ENCODE measurements at regions not wholly inside any gene's neighbourhood (a gene's known extent, or its start where the extent isn't known, plus 50 kb on each side); places are given as distances from the start of the nearest gene placed in this dataset.

DNA sequence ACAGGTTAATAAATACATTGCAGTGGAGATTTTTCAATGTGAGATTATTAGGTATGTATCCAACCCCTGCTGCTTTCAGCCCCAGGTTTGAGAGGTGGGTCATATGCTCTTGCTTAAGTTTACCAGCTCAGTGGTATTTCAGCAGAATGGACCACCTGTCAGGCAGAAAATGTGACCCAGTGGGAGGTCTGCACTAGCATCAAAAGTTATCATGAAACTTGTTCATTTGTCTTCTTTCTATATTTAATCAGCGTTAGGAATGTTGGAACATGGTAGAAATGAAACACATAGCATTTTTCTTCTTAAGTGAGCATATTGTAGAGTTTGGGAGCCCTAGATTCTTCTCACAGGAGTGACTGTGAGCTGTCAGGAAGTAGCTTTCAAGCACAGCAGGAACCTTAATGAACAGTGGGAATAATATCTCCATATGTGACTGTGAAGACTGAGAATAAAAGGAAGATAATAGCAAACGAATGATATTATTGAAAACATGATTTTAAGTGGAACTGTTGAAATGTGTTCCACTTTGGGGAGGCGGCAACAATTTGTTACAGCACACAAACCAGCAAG lies 596.9 kb upstream of the CDH6 start:
- TF ChIP-seq, protein P1, sequence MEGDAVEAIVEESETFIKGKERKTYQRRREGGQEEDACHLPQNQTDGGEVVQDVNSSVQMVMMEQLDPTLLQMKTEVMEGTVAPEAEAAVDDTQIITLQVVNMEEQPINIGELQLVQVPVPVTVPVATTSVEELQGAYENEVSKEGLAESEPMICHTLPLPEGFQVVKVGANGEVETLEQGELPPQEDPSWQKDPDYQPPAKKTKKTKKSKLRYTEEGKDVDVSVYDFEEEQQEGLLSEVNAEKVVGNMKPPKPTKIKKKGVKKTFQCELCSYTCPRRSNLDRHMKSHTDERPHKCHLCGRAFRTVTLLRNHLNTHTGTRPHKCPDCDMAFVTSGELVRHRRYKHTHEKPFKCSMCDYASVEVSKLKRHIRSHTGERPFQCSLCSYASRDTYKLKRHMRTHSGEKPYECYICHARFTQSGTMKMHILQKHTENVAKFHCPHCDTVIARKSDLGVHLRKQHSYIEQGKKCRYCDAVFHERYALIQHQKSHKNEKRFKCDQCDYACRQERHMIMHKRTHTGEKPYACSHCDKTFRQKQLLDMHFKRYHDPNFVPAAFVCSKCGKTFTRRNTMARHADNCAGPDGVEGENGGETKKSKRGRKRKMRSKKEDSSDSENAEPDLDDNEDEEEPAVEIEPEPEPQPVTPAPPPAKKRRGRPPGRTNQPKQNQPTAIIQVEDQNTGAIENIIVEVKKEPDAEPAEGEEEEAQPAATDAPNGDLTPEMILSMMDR (IDR thresholded peaks at IDR 0.05), result no peak
- Mint-ChIP-seq H3K4me1 (ENCODE audit: low read depth) (no peaks in the 10 kb centered on the region), H3K9me3 (peaks cover 33% of the 10 kb centered on the region), H3K27ac (no peak overlapping the region), H3K27me3 (ENCODE audit: insufficient read depth) (no peaks in the 10 kb centered on the region), H3K36me3 (ENCODE audit: low read depth) (no peaks in the 10 kb centered on the region), H3K4me3 (no peak overlapping the region)
- DNase-seq, result no peak

DNA sequence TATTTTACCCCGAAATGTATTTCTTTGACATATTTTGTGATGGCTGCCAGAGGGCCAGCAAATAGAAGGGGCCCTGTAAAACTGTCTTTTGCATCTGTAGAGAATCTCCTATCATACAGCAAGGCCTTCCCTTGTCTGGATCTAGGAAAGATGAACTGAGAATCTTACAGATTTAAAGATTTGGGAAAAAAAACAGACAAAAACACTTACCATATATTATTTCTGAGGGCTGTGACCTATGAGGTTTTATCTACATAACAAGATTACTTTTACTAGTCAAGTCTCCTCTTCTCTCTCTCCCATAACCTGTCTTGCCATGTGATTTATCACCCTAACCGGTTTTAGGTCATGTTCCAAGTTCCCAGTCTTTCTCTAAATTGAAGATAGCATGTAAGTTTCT lies 599.2 kb upstream of the CDH6 start:
- DNase-seq, result no peak
- Mint-ChIP-seq H3K36me3 (ENCODE audit: low read depth) (no peaks in the 10 kb centered on the region), H3K4me3 (no peak overlapping the region), H3K9me3 (peaks cover 20% of the 10 kb centered on the region), H3K27ac (no peak overlapping the region), H3K4me1 (ENCODE audit: low read depth) (no peaks in the 10 kb centered on the region), H3K27me3 (ENCODE audit: insufficient read depth) (no peaks in the 10 kb centered on the region)
- TF ChIP-seq, protein P1 (IDR thresholded peaks at IDR 0.05), result no peak

DNA sequence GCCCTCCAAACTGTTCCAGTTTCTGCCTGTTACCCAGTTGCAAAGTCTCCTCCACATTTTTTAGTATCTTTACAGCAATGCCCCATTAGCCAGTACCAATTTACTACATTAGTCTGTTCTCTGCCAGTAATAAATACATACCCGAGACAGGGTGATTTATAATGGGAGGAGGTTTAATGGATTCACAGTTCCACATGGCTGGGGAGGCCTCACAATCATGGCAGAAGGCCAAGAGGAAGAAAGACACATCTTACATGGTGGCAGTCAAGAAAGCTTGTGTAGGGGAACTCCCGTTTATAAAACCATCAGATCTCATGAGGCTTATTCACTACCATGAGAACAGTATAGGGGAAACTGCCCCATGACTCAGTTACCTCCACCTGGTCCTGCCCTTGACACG lies 600.7 kb upstream of the CDH6 start:
- H3K4me3 Mint-ChIP-seq, result no peak overlapping the region
- no peaks in the 10 kb centered on the region for H3K27me3 Mint-ChIP-seq (ENCODE audit: insufficient read depth)
- no peaks in the 10 kb centered on the region for H3K4me1 Mint-ChIP-seq (ENCODE audit: low read depth)
- TF ChIP-seq, protein P1 (IDR thresholded peaks at IDR 0.05), result no peak
- H3K9me3 Mint-ChIP-seq, result peaks cover 14% of the 10 kb centered on the region
- no peak overlapping the region for H3K27ac Mint-ChIP-seq
- no peaks in the 10 kb centered on the region for H3K36me3 Mint-ChIP-seq (ENCODE audit: low read depth)
- no peak for DNase-seq

DNA sequence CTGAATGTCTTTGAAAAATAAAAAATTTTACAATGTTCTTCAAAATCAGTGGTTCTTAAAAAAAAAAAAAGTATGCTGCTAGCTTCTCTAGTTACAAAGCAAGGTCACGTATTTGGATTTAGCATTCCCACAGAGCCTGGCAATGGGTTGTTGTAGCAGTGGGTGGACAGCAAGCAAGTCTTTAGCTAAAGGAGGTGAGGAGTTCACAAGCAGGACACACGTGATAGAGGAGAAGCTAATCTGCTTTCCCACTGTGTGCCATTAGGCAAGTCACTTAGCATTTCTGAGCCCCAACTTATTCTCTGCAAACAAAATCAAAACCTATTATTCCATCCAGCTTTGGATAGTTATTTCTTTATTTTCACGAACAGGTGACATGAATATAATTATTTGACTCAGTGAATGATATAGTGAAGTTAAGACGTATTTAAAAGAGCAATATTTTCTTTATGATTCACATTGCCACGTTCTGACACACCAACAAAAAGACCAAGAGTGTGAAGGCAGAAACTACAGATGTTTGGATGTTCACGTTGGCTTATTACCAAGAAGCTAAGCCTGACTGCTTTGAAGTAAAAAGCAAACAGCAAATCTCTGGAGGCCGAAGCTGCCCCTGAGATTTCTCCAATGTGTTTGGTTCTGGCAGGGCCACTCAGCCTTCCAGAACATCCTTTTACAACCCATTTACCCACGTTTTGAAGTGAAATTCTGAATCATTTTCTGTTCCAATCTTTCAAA lies 612.1 kb upstream of the CDH6 start:
- H3K36me3 Mint-ChIP-seq (ENCODE audit: low read depth), result no peaks in the 10 kb centered on the region
- TF ChIP-seq, protein P1 (IDR thresholded peaks at IDR 0.05), result no peak
- no peaks in the 10 kb centered on the region for H3K4me1 Mint-ChIP-seq (ENCODE audit: low read depth)
- 0 out of 2 replicates have a peak, but pooled peaks cover 4% of the 10 kb centered on the region for H3K9me3 Mint-ChIP-seq
- H3K27ac Mint-ChIP-seq, result no peak overlapping the region
- no peak for DNase-seq
- no peaks in the 10 kb centered on the region for H3K27me3 Mint-ChIP-seq (ENCODE audit: insufficient read depth)
- no peak overlapping the region for H3K4me3 Mint-ChIP-seq

DNA sequence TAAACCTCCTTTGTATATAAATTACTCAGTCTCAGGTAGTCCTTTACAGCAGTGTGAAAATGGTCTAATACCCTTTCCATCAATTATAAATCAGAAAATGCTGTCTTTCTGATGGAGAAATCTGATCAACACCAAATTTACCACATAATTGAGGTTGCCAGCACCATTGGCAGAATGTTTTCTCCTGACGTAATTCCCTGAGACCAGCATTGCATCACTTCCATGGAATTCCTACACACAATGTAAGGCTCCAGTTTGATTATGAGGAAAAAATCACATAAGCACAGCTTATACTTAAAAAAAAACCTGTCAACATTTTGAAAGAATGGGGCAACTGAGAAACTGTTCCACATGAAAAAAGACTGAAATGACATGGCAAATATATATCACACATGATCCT lies 618.7 kb upstream of the CDH6 start:
- no peaks in the 10 kb centered on the region for H3K36me3 Mint-ChIP-seq (ENCODE audit: low read depth)
- no peaks in the 10 kb centered on the region for H3K27me3 Mint-ChIP-seq (ENCODE audit: insufficient read depth)
- no peak for DNase-seq
- TF ChIP-seq, protein P1 (IDR thresholded peaks at IDR 0.05), result no peak
- H3K27ac Mint-ChIP-seq, result no peak overlapping the region
- H3K4me1 Mint-ChIP-seq (ENCODE audit: low read depth), result no peaks in the 10 kb centered on the region
- H3K9me3 Mint-ChIP-seq, result peaks cover 22% of the 10 kb centered on the region
- no peak overlapping the region for H3K4me3 Mint-ChIP-seq
